ENCODE measurements at regions not wholly inside any gene's neighbourhood (a gene's known extent, or its start where the extent isn't known, plus 50 kb on each side); places are given as distances from the start of the nearest gene placed in this dataset.

DNA sequence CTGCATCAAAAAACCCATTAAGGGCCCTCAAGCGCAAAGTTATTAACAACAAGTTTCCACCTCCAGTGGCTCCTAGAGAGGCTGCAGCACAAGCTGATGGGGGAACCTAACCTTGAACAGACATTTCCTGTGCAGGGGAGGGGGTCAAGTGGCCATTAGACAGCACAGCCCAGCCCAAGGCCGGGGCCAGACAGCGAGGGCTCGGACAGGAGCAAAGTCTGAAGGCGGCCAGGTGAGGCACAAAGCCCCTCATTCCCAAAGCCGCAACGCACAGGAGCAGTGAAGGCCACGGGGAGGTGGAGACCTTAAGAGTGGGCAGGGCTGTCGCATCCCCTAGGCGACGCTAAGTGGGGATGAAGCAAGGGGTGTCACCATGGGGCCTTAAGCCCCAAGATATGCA lies 73.2 kb upstream of the ZNF746 start:
- no peak overlapping the region for H3K4me3 ChIP-seq (ENCODE audit: low read depth in 1 of 2, low read length in 2 of 2)
- no peaks in the 10 kb centered on the region for H3K27me3 ChIP-seq (ENCODE audit: control insufficient read depth in 1 of 2, insufficient read depth in 2 of 2, low read length in 2 of 2)
- peaks cover 22% of the 10 kb centered on the region for H3K4me1 ChIP-seq (ENCODE audit: insufficient read depth, low read length)
- H3K27ac ChIP-seq (ENCODE audit: low read depth, low read length), result no peak overlapping the region
- H3K36me3 ChIP-seq (ENCODE audit: insufficient read depth, low read length), result no peaks in the 10 kb centered on the region
- H3K9me3 ChIP-seq (ENCODE audit: low read length), result no peaks in the 10 kb centered on the region
- H3K9ac ChIP-seq (ENCODE audit: low read length), result no peak overlapping the region

GRCh38 chr7:149569726-149570422 lies 72.3 kb upstream of the ZNF746 start:
- Histone ChIP-seq H3K9me3 (ENCODE audit: low read length) (no peaks in the 10 kb centered on the region), H3K27ac (ENCODE audit: low read depth, low read length) (no peak overlapping the region), H3K4me1 (ENCODE audit: insufficient read depth, low read length) (peaks cover 25% of the 10 kb centered on the region), H3K9ac (ENCODE audit: low read length) (no peak overlapping the region), H3K36me3 (ENCODE audit: insufficient read depth, low read length) (no peaks in the 10 kb centered on the region), H3K4me3 (ENCODE audit: low read depth in 1 of 2, low read length in 2 of 2) (no peak overlapping the region), H3K27me3 (ENCODE audit: control insufficient read depth in 1 of 2, insufficient read depth in 2 of 2, low read length in 2 of 2) (no peaks in the 10 kb centered on the region)

- Histone ChIP-seq H3K36me3 (ENCODE audit: insufficient read depth, low read length) (peaks cover 5% of the 10 kb centered on the region), H3K9me3 (ENCODE audit: low read length) (no peaks in the 10 kb centered on the region), H3K9ac (ENCODE audit: low read length) (no peak overlapping the region), H3K4me1 (ENCODE audit: insufficient read depth, low read length) (peaks cover 28% of the 10 kb centered on the region), H3K27me3 (ENCODE audit: control insufficient read depth in 1 of 2, insufficient read depth in 2 of 2, low read length in 2 of 2) (no peaks in the 10 kb centered on the region), H3K27ac (ENCODE audit: low read depth, low read length) (no peak overlapping the region), H3K4me3 (ENCODE audit: low read depth in 1 of 2, low read length in 2 of 2) (no peak overlapping the region)
Observed at GRCh38 chr7:149569025-149569725, 71.6 kb upstream of the ZNF746 start.

DNA sequence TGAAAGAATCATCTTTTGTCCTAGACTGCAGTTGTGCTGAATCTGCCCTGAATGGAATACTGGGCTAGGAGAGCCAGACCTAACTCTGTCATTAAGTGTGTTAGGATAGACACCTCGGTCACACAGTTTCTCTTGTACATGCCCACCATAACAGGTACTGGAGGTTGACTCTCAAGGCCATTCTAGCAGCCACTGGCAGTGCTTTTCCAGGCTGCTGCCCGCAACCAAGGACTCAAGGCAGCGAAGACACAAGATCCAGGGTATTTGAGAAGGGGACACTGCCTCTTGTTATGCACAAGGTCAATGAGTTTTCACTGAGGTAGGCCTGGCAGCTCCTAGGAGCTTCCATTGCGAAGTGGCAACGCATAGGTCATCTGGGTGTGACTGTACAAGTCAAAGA lies 70.6 kb upstream of the ZNF746 start:
- H3K27me3 ChIP-seq (ENCODE audit: control insufficient read depth in 1 of 2, insufficient read depth in 2 of 2, low read length in 2 of 2), result no peaks in the 10 kb centered on the region
- H3K4me3 ChIP-seq (ENCODE audit: low read depth in 1 of 2, low read length in 2 of 2), result no peak overlapping the region
- peaks cover 28% of the 10 kb centered on the region for H3K4me1 ChIP-seq (ENCODE audit: insufficient read depth, low read length)
- no peak overlapping the region for H3K9ac ChIP-seq (ENCODE audit: low read length)
- H3K36me3 ChIP-seq (ENCODE audit: insufficient read depth, low read length), result peaks cover 5% of the 10 kb centered on the region
- H3K9me3 ChIP-seq (ENCODE audit: low read length), result no peaks in the 10 kb centered on the region
- no peak overlapping the region for H3K27ac ChIP-seq (ENCODE audit: low read depth, low read length)

GRCh38 chr7:149566103-149566502 lies 68.5 kb upstream of the ZNF746 start:
- Histone ChIP-seq H3K27ac (ENCODE audit: low read depth, low read length) (no peak overlapping the region), H3K4me1 (ENCODE audit: insufficient read depth, low read length) (peaks cover 28% of the 10 kb centered on the region), H3K36me3 (ENCODE audit: insufficient read depth, low read length) (peaks cover 5% of the 10 kb centered on the region), H3K27me3 (ENCODE audit: control insufficient read depth in 1 of 2, insufficient read depth in 2 of 2, low read length in 2 of 2) (no peaks in the 10 kb centered on the region), H3K9me3 (ENCODE audit: low read length) (no peaks in the 10 kb centered on the region), H3K9ac (ENCODE audit: low read length) (no peak overlapping the region), H3K4me3 (ENCODE audit: low read depth in 1 of 2, low read length in 2 of 2) (no peak overlapping the region)

- H3K36me3 ChIP-seq (ENCODE audit: insufficient read depth, low read length), result peaks cover 5% of the 10 kb centered on the region
- no peak overlapping the region for H3K4me3 ChIP-seq (ENCODE audit: low read depth in 1 of 2, low read length in 2 of 2)
Observed at GRCh38 chr7:149565096-149565382, 67.4 kb upstream of the ZNF746 start.

DNA sequence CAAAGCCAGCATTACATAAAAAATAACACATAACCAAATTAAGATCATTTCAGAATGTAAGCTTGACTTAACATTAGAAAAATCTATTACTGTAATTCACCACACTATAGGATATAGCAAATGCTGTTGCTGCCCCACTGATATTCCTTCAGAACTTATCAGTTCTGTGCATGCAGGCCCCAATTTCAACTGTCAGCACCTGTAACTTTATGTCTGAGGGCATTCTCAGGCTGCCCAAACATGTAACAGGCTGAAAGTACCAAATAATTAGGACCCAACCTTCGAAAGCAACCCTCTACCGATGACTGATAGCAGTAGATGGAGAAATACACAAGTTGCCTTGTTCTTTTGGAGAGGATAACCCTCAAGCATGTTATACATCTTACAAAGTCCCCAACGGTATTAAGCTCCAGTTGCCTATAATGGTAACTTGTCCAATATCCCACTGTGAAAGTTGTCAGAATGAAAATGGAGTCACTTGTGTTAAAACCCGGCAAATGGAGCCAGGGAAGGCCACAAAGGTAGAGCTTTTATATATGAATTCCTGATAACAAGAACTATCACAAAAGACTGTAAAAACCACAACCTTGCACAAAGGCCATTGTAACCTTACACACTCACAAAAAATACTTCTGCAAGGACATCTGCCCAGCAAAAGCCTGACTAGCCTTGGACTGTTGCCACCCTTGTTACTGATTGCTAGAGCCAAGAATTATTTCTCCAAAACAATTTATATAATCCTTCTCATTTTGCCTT lies 66.9 kb upstream of the ZNF746 start:
- no peaks in the 10 kb centered on the region for H3K27me3 ChIP-seq (ENCODE audit: control insufficient read depth in 1 of 2, insufficient read depth in 2 of 2, low read length in 2 of 2)
- H3K4me1 ChIP-seq (ENCODE audit: insufficient read depth, low read length), result peaks cover 28% of the 10 kb centered on the region
- H3K9ac ChIP-seq (ENCODE audit: low read length), result no peak overlapping the region
- H3K36me3 ChIP-seq (ENCODE audit: insufficient read depth, low read length), result peaks cover 5% of the 10 kb centered on the region
- H3K4me3 ChIP-seq (ENCODE audit: low read depth in 1 of 2, low read length in 2 of 2), result no peak overlapping the region
- H3K27ac ChIP-seq (ENCODE audit: low read depth, low read length), result no peak overlapping the region
- no peaks in the 10 kb centered on the region for H3K9me3 ChIP-seq (ENCODE audit: low read length)

More at GRCh38 chr7:149565096-149565382, 67.4 kb upstream of the ZNF746 start:
- H3K9ac ChIP-seq (ENCODE audit: low read length), result no peak overlapping the region
- H3K27me3 ChIP-seq (ENCODE audit: control insufficient read depth in 1 of 2, insufficient read depth in 2 of 2, low read length in 2 of 2), result no peaks in the 10 kb centered on the region
- H3K4me1 ChIP-seq (ENCODE audit: insufficient read depth, low read length), result peaks cover 28% of the 10 kb centered on the region
- H3K9me3 ChIP-seq (ENCODE audit: low read length), result no peaks in the 10 kb centered on the region
- no peak overlapping the region for H3K27ac ChIP-seq (ENCODE audit: low read depth, low read length)

DNA sequence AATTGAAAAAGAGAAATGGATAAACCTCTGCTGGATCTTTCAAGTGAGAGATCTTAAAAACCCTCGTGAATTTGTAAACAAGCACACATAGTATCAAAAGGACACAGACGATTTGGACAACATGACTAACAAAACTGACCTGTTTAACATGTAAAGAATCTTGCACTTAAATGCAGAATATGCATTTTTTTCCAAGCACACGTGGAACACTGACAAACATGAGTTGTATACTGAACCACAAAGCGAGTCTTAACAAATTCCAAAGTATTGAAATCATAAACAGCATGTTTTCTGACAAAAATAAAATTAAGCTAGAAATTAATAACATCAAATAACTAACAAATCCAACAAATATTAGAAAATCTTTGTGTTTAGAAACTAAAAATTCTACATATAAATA lies 65.0 kb upstream of the ZNF746 start:
- H3K36me3 ChIP-seq (ENCODE audit: insufficient read depth, low read length), result peaks cover 16% of the 10 kb centered on the region
- H3K9ac ChIP-seq (ENCODE audit: low read length), result no peak overlapping the region
- no peak overlapping the region for H3K4me3 ChIP-seq (ENCODE audit: low read depth in 1 of 2, low read length in 2 of 2)

GRCh38 chr7:149561072-149561471 lies 63.5 kb upstream of the ZNF746 start:
- peaks cover 6% of the 10 kb centered on the region for H3K4me1 ChIP-seq (ENCODE audit: insufficient read depth, low read length)
- H3K9me3 ChIP-seq (ENCODE audit: low read length), result no peaks in the 10 kb centered on the region
- H3K27me3 ChIP-seq (ENCODE audit: control insufficient read depth in 1 of 2, insufficient read depth in 2 of 2, low read length in 2 of 2), result no peaks in the 10 kb centered on the region
- H3K4me3 ChIP-seq (ENCODE audit: low read depth in 1 of 2, low read length in 2 of 2), result no peak overlapping the region
- H3K9ac ChIP-seq (ENCODE audit: low read length), result no peak overlapping the region
- no peak overlapping the region for H3K27ac ChIP-seq (ENCODE audit: low read depth, low read length)
- peaks cover 28% of the 10 kb centered on the region for H3K36me3 ChIP-seq (ENCODE audit: insufficient read depth, low read length)

More for the DNA sequence above, 65.0 kb upstream of the ZNF746 start:
- peaks cover 20% of the 10 kb centered on the region for H3K4me1 ChIP-seq (ENCODE audit: insufficient read depth, low read length)
- H3K27me3 ChIP-seq (ENCODE audit: control insufficient read depth in 1 of 2, insufficient read depth in 2 of 2, low read length in 2 of 2), result no peaks in the 10 kb centered on the region
- H3K9me3 ChIP-seq (ENCODE audit: low read length), result no peaks in the 10 kb centered on the region
- H3K27ac ChIP-seq (ENCODE audit: low read depth, low read length), result no peak overlapping the region

DNA sequence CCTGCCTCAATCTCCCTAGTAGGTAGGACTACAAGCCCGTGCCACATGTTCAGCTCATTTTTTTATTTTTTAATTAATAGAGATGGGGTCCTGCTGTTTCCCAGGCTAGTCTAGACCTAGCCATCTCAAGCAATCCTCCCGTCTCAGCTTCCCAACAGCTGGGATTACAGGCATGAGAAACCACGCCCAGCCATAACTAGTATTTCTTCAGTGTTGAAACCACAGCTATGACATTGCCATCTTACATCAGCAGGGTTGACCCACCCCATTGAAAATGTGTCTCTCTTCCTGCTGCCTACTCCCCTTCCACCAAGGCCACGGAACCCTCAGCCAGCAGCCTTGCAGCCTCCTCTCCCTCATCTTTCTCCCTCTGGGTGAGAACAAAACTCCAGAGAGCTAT lies 62.1 kb upstream of the ZNF746 start:
- Histone ChIP-seq H3K27me3 (ENCODE audit: control insufficient read depth in 1 of 2, insufficient read depth in 2 of 2, low read length in 2 of 2) (no peaks in the 10 kb centered on the region), H3K4me1 (ENCODE audit: insufficient read depth, low read length) (peaks cover 2% of the 10 kb centered on the region), H3K27ac (ENCODE audit: low read depth, low read length) (no peak overlapping the region), H3K4me3 (ENCODE audit: low read depth in 1 of 2, low read length in 2 of 2) (no peak overlapping the region), H3K9ac (ENCODE audit: low read length) (no peak overlapping the region), H3K36me3 (ENCODE audit: insufficient read depth, low read length) (peaks cover 30% of the 10 kb centered on the region), H3K9me3 (ENCODE audit: low read length) (no peaks in the 10 kb centered on the region)

DNA sequence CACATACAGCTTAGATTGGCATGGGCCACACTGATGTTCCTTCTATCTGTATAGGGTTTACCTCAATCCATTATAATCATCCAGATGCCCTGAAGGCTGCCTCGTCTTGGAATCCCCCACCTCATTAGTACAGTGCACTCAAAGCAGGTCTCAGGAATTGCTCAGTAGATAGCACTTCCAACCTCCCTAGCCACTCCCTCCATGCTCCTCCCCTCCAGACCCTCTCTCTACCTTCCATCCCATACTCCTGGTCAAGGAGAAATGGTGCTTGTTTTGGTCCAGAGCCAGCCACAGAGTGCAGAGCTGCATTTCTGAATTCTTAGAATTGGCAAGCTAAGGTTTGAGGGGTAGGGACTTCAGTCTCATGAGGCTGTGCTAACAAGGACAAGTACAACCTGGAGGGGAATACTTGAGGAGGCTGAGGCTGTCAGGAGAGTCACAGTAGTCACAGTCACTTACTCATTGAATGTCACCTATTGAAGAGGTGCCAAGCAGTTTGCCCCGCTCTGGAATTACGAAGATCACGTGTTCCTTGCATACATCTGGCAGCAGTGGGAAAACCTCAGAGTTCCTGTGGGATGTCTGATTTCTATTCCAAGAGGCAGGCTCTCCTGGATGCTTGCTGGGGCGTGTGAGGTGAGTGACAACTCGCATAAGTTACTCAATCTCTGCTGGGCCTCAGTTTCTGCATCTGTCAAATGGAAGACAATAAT lies 60.7 kb upstream of the ZNF746 start:
- H3K4me3 ChIP-seq (ENCODE audit: low read depth in 1 of 2, low read length in 2 of 2), result no peak overlapping the region
- H3K27me3 ChIP-seq (ENCODE audit: control insufficient read depth in 1 of 2, insufficient read depth in 2 of 2, low read length in 2 of 2), result no peaks in the 10 kb centered on the region
- H3K9me3 ChIP-seq (ENCODE audit: low read length), result no peaks in the 10 kb centered on the region
- no peaks in the 10 kb centered on the region for H3K4me1 ChIP-seq (ENCODE audit: insufficient read depth, low read length)
- peaks cover 25% of the 10 kb centered on the region for H3K36me3 ChIP-seq (ENCODE audit: insufficient read depth, low read length)
- H3K27ac ChIP-seq (ENCODE audit: low read depth, low read length), result no peak overlapping the region
- no peak overlapping the region for H3K9ac ChIP-seq (ENCODE audit: low read length)

All from muscle layer of colon (tissue), 2 donors.